AG10803 (cell line): ENCODE measurements at regions not wholly inside any gene's neighbourhood (a gene's known extent, or its start where the extent isn't known, plus 50 kb on each side); places are given as distances from the start of the nearest gene placed in this dataset.

Source experiments
- DNase-seq: peaks from one replicate; pipeline ENCODE4 v3.0.0; 2010; ENCODE audit warnings: low read depth
- H3K4me3 ChIP-seq: 2 replicates; pipeline ENCODE4 v1.5.1; 2011; ENCODE audit warnings: mild to moderate bottlenecking, low read length, control low read depth
- TF ChIP-seq, protein P1 (sequence below): conservative IDR thresholded peaks from 2 replicates; pipeline ENCODE4 v1.5.1; 2011; ENCODE audit warnings: mild to moderate bottlenecking, low read length, control low read depth, inconsistent platforms

DNA sequence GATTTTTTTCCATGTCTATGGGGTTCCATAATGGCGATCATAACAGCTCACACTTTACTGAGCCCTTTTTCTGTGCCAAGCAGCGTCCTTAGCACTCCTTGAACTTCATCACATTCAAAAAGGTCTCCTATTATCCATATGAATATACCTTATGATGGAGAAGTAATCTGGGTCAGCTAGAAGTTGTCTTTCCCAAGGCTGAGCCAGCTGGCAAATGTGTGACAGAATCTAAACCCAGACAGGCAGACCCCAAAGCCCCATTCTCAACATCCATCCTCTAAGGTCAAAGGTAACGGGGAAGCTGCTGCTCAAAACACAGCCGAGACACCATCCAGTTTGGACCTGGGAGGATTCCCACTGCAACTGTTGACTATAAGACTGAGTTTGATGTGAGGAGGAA lies 249.6 kb downstream of the PRDM2 start:
- H3K4me3 ChIP-seq, result no peak overlapping the region
- TF ChIP-seq, protein P1, sequence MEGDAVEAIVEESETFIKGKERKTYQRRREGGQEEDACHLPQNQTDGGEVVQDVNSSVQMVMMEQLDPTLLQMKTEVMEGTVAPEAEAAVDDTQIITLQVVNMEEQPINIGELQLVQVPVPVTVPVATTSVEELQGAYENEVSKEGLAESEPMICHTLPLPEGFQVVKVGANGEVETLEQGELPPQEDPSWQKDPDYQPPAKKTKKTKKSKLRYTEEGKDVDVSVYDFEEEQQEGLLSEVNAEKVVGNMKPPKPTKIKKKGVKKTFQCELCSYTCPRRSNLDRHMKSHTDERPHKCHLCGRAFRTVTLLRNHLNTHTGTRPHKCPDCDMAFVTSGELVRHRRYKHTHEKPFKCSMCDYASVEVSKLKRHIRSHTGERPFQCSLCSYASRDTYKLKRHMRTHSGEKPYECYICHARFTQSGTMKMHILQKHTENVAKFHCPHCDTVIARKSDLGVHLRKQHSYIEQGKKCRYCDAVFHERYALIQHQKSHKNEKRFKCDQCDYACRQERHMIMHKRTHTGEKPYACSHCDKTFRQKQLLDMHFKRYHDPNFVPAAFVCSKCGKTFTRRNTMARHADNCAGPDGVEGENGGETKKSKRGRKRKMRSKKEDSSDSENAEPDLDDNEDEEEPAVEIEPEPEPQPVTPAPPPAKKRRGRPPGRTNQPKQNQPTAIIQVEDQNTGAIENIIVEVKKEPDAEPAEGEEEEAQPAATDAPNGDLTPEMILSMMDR, result no peak
- DNase-seq, result no peak

DNA sequence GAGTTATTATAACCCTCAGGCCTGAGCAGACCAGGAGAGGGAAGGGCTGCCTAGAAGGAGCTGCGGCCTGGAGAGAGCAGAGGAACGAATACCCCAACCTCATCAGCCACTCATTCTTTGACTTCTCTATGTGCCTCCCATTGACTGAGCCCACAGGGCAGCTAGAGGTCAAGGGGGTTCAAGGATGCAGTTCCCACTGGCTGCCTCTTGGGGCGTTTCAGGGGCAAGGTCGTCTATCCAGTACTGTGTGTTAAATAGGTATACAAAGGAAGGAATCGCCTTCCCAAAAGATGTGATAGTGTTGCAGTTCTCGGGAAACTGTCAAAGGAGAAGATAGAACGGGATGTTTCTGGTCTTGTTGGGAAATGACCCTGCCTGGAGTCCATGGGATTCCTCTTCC lies 250.6 kb downstream of the PRDM2 start:
- TF ChIP-seq, protein P1, result 0 out of 2 replicates have a peak, but pooled peaks have one; percentile 19
- no peak overlapping the region for H3K4me3 ChIP-seq
- no peak for DNase-seq

DNA sequence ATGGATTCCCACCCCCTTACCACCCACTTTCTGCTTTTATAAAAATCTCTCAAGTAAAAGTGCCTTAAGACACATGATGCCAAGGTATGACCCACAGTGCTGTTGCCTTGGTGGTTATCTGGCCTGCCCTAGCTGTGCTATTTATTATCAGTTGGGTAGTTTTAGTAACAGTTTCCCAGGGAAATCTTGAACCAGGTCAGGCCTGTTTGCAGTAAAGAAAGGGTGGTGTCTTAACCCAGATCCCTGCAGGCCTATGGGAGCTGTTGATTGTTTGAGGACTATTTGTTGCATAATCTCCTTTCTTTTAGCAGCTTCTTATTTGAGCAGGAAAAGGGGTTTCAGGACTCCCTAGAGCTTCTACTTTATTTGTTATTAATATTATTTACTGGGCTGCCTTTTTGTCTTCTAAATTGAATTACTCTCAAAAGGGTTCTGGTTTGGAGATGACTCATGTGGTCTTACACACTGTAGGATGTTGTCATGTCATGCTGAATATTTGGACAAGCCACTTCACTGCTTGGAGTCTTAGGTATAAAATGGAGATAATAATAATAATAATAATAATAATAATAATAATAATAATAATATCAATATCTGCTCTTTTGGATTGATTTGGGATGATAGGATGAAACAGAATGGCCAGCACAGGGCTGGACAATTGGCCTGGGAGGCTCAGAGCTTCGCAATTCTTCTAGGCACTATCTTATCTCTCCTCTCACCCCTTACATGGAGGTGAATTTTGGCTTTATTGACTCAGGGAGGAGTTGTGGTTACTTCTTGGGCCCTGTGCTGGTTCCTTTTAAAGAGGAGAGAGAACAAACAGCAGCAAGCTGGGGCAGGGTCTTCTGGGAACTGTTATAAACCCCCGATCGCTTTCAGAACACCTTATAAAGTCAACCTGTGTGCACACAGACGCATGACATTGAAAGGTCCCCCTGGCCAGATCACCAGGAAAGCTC lies 252.1 kb downstream of the PRDM2 start:
- DNase-seq, result no peak
- TF ChIP-seq, protein P1, result no peak
- no peak overlapping the region for H3K4me3 ChIP-seq

DNA sequence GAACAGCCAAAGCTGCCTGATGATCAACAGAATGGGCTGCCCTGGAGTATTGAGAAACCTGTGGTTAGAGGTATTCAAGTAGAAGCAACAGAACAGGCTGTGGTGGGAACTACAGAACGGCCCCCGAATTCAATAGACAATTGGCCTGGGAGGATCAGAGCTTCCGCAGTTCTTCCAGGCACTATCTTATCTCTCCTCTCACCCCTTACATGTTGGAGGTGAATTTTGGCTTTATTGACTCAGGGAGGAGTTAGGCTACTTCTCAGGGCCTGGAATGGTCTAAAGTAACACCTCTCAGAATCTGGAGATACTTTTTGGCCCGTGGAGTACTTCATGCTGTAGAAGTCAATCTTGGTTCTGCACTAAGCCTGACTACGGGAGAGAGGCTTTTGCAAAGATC lies 253.0 kb downstream of the PRDM2 start:
- TF ChIP-seq, protein P1, result no peak
- DNase-seq, result no peak
- H3K4me3 ChIP-seq, result no peak overlapping the region

DNA sequence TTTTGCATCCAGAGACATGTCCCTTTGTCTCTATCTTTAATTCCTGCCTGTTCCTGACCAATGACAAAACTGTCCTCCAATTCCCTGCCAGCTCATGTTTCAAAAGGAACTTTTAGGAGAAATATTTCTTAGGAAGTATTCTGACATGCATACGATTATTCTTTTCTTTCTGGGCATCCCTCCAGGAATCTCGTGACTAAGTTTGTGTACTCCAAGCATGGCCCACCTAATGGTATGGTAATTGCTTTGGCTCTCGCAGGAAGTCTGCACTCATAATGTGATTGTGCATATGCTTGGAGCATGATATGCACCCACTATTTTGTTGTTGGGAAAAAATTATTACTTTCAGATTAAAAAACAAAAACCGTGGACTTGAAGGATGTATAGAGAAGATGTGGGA lies 256.4 kb downstream of the PRDM2 start:
- no peak overlapping the region for H3K4me3 ChIP-seq
- TF ChIP-seq, protein P1, result no peak
- peak; percentile 6 for DNase-seq

DNA sequence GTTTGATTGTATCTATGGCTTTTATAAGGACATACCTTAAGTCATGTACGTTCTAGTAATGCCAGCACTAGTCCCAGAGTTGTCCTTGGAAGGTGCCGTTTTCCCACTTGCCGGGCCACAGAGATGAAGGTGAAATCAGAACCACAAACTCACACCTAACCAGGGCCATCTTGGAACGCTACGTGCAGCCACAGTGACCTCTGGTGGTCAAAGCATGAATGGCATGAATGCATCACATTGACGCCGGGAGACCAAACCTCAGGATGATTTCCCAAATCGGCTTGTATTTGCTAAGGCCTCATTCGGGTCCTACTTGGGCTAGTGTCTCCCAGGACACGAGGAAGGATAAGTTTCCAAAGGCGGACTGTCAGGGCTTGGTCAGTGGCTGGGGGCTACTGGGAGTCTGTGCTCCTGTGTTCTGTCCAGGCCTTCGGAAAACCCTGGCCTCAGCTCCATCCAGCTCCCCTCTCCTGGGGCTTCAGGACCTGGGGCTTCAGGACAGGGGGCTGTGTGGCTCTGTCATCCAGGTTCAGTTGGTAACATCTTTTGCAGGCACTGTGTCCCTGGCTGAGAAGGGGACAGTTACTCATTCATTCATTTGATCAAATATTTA lies 260.5 kb downstream of the PRDM2 start:
- TF ChIP-seq, protein P1, result peak; percentile 99
- H3K4me3 ChIP-seq, result no peak overlapping the region
- peak; percentile 41 for DNase-seq
